ENCODE measurements at regions not wholly inside any gene's neighbourhood (a gene's known extent, or its start where the extent isn't known, plus 50 kb on each side); places are given as distances from the start of the nearest gene placed in this dataset.

GRCh38 chr1:234721476-234722269, 111.7 kb upstream of the IRF2BP2 start:
- H3K4me1 ChIP-seq, result peaks cover 92% of the 10 kb centered on the region
- DNase-seq (no peak), ATAC-seq (no peak)
- H3K9me3 ChIP-seq, result no peaks in the 10 kb centered on the region
- H3K4me3 ChIP-seq, result no peak overlapping the region
- no peak for TF ChIP-seq CTCF (IDR thresholded peaks at IDR 0.05)
- H3K36me3 ChIP-seq, result no peaks in the 10 kb centered on the region
- H3K27ac ChIP-seq, result peak overlapping the region; percentile 99
- H3K27me3 ChIP-seq, result no peaks in the 10 kb centered on the region
- intact Hi-C loops (cut with DNase I), result loop anchor here (5.0 to 10.0 kb wide), 2 partner anchors 109 to 353 kb away; partner anchors contain the start of gene IRF2BP2

- Histone ChIP-seq H3K4me1 (peaks cover 90% of the 10 kb centered on the region), H3K27me3 (no peaks in the 10 kb centered on the region), H3K27ac (peak overlapping the region; percentile 99), H3K36me3 (no peaks in the 10 kb centered on the region), H3K4me3 (no peak overlapping the region), H3K9me3 (no peaks in the 10 kb centered on the region)
- no peak for TF ChIP-seq CTCF (IDR thresholded peaks at IDR 0.05)
- intact Hi-C loops (cut with DNase I), result loop anchor here (5.0 to 10.0 kb wide), 2 partner anchors 109 to 354 kb away; partner anchors contain the start of gene IRF2BP2
- DNase-seq (no peak), ATAC-seq (no peak)
Observed at GRCh38 chr1:234720709-234721441, 110.9 kb upstream of the IRF2BP2 start.

GRCh38 chr1:234719454-234720251, 109.7 kb upstream of the IRF2BP2 start:
- H3K4me1 ChIP-seq, result peaks cover 81% of the 10 kb centered on the region
- no peak for TF ChIP-seq CTCF (IDR thresholded peaks at IDR 0.05)
- no peaks in the 10 kb centered on the region for H3K27me3 ChIP-seq
- ATAC-seq (no peak), DNase-seq (no peak)
- H3K36me3 ChIP-seq, result no peaks in the 10 kb centered on the region
- intact Hi-C loops (cut with DNase I), result loop anchor here (5.0 to 10.0 kb wide), 2 partner anchors 107 to 355 kb away; partner anchors contain the start of gene IRF2BP2
- peak overlapping the region; percentile 99 for H3K27ac ChIP-seq
- H3K9me3 ChIP-seq, result no peaks in the 10 kb centered on the region
- no peak overlapping the region for H3K4me3 ChIP-seq

- no peak overlapping the region for H3K4me3 ChIP-seq
- intact Hi-C loops (cut with DNase I), result no loop called here
Observed at GRCh38 chr1:234718496-234719453, 108.8 kb upstream of the IRF2BP2 start.

More at GRCh38 chr1:234718496-234719453, 108.8 kb upstream of the IRF2BP2 start:
- DNase-seq (no peak), ATAC-seq (no peak)
- Histone ChIP-seq H3K9me3 (no peaks in the 10 kb centered on the region), H3K4me1 (peaks cover 76% of the 10 kb centered on the region), H3K27ac (peak overlapping the region; percentile 99), H3K27me3 (no peaks in the 10 kb centered on the region), H3K36me3 (no peaks in the 10 kb centered on the region)
- TF ChIP-seq CTCF (IDR thresholded peaks at IDR 0.05), result no peak
